ENCODE measurements at regions not wholly inside any gene's neighbourhood (a gene's known extent, or its start where the extent isn't known, plus 50 kb on each side); places are given as distances from the start of the nearest gene placed in this dataset.
"Not testable (repeated sequence)": the region's sequence is repeated elsewhere in the genome, so short reads cannot be mapped to it uniquely, and the experiment has no call there.

- DNase-seq (ENCODE audit: low read depth, low spot score) = peak; percentile 8
These were observed 50.7 kb upstream of the TNFSF4 start for GRCh38 chr1:173257805-173258204.

DNA sequence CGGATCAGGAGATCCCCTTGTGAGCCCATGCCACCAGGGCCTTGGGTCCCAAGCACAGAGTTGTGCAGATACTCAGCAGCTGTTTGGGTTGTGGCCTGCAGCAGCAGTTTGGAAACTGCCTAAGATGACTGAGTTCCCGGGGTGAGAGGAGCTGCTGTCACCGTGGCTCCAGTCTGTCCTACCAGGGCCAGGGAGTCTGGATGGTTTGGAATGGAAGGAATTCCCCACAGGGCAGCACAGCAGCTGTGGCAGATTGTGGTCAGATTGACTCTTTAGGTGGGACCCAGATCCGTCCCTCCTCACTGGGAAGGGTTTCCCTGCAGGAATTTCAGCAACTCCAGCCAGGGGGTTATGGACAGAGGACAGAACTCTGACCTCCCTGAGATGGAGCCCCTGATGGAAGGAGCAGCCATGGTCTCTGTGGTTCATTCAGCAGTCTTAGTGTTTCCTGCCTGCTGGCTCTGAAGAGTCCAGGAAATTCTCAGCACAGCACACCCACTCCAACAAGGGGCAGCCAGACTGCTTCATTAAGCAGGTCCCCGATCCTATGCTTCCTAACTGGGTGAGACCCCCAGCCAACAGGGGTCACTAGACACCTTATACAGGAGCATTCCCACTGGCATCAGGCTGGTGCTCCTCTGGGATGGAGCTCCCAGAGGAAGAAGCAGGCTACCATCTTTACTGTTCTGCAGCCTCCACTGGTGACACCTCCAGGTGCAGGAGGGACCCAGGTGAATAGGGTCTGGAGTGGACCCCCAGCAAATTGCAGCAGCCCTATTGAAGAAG, 51.5 kb upstream of the TNFSF4 start:
- peak; percentile 38 for DNase-seq (ENCODE audit: low read depth, low spot score)

DNA sequence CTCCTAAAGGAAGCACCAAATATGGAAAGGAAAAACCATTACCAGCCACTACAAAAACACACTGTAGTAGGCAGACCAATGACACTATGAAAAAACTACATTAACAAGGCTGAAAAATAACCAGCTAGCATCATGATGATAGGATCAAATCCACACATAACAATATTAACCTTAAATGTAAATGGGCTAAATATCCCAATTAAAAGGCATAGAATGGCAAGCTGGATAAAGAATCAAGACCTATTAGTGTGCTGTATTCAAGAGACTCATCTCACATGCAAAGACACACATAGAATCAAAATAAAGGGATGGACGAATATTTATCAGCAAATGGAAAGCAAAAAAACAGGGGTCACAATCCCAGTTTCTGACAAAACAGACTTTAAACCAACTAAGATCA, 53.2 kb upstream of the TNFSF4 start:
- DNase-seq (ENCODE audit: low read depth, low spot score) = not testable (repeated sequence)

DNA sequence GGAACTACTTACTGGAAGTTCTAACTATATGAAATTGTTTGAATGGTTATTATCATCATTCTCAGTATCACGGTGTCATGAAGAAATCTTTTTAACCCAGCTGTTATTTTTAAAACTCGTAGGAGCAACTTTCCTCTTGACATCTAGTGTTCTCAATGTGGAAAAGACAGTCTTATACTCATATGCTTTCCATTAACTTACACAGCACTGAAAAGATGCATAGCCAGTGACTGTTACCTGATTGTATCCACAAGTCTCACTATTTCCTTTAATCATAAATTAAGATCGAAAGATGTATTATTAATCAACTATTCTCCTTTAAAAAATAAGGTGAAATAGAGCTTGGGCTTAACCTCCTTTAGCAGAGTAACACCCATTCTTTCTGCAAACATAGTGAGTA, 59.7 kb upstream of the TNFSF4 start:
- DNase-seq (ENCODE audit: low read depth, low spot score) = no peak

- peak; percentile 73 for DNase-seq (ENCODE audit: low read depth, low spot score)
These were observed 60.4 kb upstream of the TNFSF4 start for GRCh38 chr1:173267453-173267945.

GRCh38 chr1:173268261-173268660, 61.1 kb upstream of the TNFSF4 start:
- no peak for DNase-seq (ENCODE audit: low read depth, low spot score)

DNA sequence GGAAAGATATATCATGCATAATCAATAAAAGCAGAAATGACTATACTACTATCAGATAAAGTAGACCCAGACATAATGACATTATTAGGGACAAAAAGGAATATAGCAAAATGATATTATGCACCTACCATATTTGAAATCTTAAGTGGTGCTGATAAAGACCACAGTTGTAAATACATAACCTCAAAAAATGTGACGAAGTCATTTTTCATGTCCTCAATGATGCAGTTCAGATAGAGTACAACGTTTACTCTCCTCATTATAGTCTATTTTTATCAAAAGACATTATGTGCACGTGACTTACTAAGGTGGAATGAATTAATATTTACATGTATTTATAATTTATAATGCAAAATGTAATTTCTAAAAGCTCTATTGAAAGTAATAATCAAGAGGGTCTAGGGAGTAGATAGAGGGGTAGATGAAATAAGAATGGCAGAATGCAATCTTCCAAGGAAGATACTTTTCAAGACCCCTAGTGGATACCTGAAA, 61.7 kb upstream of the TNFSF4 start:
- DNase-seq (ENCODE audit: low read depth, low spot score) = no peak

DNA sequence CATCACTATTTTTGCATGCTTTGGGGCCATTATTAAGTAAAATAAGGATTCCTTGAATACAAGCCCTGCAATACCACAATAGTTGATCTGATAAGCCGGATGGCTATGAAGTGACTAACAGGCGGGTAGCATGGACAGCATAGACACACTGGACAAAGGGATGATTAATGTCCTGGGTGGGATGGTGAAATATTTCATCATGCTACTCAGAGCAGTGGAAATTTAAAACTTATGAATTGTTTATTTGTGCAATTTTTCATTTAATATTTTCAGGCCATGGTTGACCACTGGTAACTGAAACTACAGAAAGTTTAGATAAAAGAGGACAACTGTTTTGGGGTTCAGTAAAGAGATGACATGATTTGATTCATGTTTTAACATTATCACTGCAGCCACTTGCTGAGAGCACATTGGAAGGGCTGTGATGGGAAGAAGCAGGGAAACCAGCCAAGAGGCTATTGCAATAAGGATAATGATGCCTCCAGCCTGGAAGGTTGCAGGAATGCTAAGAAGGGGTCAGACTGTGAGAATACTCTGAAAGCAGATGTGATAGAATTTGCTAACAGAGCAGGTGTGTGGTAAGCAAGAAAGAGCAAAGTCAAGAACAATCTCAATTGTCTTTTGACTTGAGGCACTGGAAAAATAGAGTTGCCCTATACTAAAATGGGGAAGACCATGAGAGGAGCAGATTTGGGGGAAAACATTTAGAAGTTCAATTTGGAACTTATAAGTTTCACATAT, 62.5 kb upstream of the TNFSF4 start:
- DNase-seq (ENCODE audit: low read depth, low spot score) = peak; percentile 85

DNA sequence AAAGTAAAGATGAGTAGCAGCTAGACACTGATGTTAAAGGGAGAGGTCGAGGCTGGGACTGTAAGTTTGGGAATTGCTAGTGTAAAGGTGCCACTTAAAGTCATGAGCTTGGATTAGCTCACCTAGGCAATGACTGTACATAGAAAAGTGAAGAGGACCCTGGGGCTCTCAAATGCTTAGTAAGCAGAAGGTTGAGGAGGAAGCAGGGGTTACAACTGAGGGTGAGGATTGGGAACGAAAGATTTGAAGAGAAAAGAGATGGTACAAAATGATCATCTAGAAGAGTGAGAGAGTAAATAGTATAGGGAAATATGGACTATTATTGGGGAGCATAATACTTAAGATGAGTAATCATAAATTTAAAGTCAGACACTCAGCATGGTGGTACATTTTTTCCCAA, 63.1 kb upstream of the TNFSF4 start:
- no peak for DNase-seq (ENCODE audit: low read depth, low spot score)

DNA sequence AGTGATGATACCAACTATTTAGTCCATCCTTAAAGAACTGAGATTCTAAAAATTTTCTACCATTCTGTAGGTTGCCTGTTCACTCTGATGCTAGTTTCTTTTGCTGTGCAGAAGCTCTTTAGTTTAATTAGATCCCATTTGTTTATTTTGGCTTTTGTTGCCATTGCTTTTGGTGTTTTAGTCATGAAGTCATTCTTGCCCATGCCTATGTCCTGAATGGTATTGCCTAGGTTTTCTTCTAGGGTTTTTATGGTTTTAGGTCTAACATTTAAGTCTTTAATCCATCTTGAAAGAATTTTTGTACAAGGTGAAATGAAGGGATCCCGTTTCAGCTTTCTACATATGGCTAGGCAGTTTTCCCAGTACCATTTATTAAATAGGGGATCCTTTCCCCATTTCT, 63.9 kb upstream of the TNFSF4 start:
- DNase-seq (ENCODE audit: low read depth, low spot score) = not testable (repeated sequence)

DNA sequence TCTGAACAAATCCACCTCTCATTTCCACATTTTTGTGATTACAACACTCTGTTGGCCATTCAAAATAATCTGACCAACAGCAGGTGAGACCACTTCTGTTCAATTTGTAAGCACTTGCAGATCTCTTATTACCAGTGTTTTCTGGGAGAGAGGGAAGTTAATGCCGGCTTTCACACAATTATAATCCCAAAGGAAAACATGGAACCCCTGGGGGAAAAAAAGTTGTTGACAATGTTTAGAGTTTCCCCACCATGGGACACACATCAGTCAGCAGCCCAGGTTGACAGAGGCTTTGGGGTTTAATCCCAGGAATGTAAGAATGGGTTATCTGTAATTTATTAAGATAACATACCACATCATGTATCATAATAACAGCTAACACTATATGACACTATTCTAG, 68.4 kb upstream of the TNFSF4 start:
- no peak for DNase-seq (ENCODE audit: low read depth, low spot score)

- DNase-seq (ENCODE audit: low read depth, low spot score) = no peak
These were observed 70.0 kb upstream of the TNFSF4 start for GRCh38 chr1:173276922-173277800.

GRCh38 chr1:173280899-173281660, 73.9 kb upstream of the TNFSF4 start:
- DNase-seq (ENCODE audit: low read depth, low spot score) = no peak

DNA sequence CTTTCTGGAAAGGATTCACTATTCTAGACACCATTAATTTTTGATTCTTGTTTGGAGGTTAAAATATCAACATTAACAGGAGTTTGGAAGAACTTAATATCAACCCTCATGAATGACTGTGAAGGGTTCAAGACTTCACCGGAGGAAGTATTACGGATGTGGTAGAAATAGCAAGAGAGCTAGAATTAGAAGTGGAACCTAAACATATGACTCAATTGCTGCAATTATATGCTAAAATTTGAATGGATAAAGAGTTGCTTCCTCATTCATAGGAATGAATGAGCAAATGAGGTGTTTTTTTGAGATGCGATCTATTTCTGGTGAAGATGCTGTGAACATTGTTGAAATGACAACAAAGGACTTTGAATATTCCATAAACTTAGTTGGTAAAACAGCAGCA, 77.9 kb upstream of the TNFSF4 start:
- DNase-seq (ENCODE audit: low read depth, low spot score) = no peak

- DNase-seq (ENCODE audit: low read depth, low spot score) = no peak
These were observed 80.7 kb upstream of the TNFSF4 start for GRCh38 chr1:173287785-173288184.

DNA sequence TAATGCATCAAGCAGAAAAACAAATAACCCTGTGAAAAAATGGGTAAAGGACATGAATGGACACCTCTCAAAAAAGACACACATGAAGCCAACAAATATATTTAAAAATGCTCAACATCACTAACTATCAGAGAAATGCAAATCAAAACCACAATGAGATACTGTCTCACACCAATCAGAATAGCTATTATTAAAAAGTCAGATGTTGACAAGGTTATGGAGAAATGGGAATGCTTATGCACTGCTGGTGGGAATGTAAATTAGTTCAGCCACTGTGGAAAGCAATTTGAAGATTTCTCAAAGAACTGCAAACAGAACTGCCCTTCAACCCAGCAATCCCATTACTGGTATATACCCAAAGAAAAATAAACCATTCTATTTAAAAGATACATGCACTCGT, 86.6 kb upstream of the TNFSF4 start:
- no peak for DNase-seq (ENCODE audit: low read depth, low spot score)

- DNase-seq (ENCODE audit: low read depth, low spot score) = no peak
These were observed 87.7 kb upstream of the TNFSF4 start for GRCh38 chr1:173294843-173295242.

DNA sequence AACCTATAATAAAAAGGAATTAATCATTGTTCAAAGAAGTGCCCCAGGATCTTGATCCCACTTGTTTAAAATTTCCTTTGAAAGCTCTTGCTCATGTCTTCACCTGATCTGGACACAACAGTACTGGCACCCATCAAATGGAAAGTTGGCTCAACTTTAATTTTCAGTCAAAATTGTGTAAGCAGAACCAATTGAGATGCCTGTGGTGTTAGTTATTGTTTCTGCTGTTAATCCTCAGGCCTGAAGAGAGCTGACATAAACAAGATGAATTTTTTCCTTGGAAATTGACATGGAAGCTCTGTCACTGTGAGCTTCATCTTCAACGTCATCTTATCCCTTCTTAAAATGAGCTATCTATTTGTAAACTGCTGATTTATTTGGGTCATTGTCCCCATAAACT, 88.3 kb upstream of the TNFSF4 start:
- peak; percentile 20 for DNase-seq (ENCODE audit: low read depth, low spot score)

- no peak for DNase-seq (ENCODE audit: low read depth, low spot score)
These were observed 88.9 kb upstream of the TNFSF4 start for GRCh38 chr1:173295995-173296394.

DNA sequence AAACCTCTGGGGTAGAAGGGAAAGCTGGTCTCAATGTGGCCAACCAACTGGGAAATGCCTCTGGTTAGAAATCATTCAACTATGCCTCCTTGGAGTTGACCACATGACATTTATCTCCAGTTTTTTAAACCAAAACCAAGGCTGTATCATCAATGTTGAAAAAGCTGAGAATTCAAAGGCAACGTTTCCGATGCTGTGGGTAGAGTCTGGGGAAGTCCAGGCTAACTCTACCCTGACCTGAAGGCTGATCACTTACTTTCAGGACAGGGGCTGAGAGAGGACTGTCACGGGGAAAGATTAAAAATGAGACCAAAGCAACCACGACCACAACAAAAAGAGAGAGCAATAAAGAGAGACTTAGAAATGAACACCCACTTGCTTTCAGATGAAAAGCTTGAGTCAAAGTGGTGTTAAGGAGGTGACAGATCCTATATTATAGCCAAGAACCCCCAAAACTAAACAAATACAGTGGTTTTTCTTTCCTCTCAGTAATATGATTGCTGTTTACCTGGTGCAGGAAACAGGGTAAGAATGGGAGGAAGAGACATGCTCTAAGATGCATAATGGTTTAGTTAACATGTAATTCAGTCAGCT, 90.8 kb upstream of the TNFSF4 start:
- DNase-seq (ENCODE audit: low read depth, low spot score) = peak; percentile 40
